CD1c-positive myeloid dendritic cell (primary cell): ENCODE measurements at regions not wholly inside any gene's neighbourhood (a gene's known extent, or its start where the extent isn't known, plus 50 kb on each side); places are given as distances from the start of the nearest gene placed in this dataset.
"Not testable (repeated sequence)": the region's sequence is repeated elsewhere in the genome, so short reads cannot be mapped to it uniquely, and the experiment has no call there.

Experiments used
- DNase-seq: peaks from one replicate; pipeline ENCODE4 v3.0.0-alpha.2; 2016; ENCODE audit errors: extremely low spot score

- no peak for DNase-seq
These were observed 1459.5 kb upstream of the PCDH20 start for GRCh38 chr13:62875118-62875640.

GRCh38 chr13:62850331-62850730 lies 1434.7 kb upstream of the PCDH20 start:
- DNase-seq = no peak

GRCh38 chr13:62847520-62847919 lies 1431.9 kb upstream of the PCDH20 start:
- no peak for DNase-seq

GRCh38 chr13:62846302-62846701 lies 1430.7 kb upstream of the PCDH20 start:
- no peak for DNase-seq

GRCh38 chr13:62839338-62839737 lies 1423.7 kb upstream of the PCDH20 start:
- DNase-seq = no peak

- no peak for DNase-seq
These were observed 1423.3 kb upstream of the PCDH20 start for GRCh38 chr13:62838929-62839328.

- no peak for DNase-seq
These were observed 1422.2 kb upstream of the PCDH20 start for GRCh38 chr13:62837895-62838294.

- DNase-seq = no peak
These were observed 1413.8 kb upstream of the PCDH20 start for GRCh38 chr13:62829486-62829885.

GRCh38 chr13:62799931-62800436 lies 1384.3 kb upstream of the PCDH20 start:
- no peak for DNase-seq

GRCh38 chr13:62799038-62799535 lies 1383.4 kb upstream of the PCDH20 start:
- DNase-seq = no peak

- no peak for DNase-seq
These were observed 1378.2 kb upstream of the PCDH20 start for GRCh38 chr13:62793850-62794249.

- no peak for DNase-seq
These were observed 1366.2 kb upstream of the PCDH20 start for GRCh38 chr13:62781866-62782265.

- no peak for DNase-seq
These were observed 1363.5 kb upstream of the PCDH20 start for GRCh38 chr13:62779161-62779560.

- DNase-seq = no peak
These were observed 1351.8 kb upstream of the PCDH20 start for GRCh38 chr13:62767473-62767872.

- DNase-seq = no peak
These were observed 1345.1 kb upstream of the PCDH20 start for GRCh38 chr13:62760724-62761123.

- DNase-seq = no peak
These were observed 1332.0 kb upstream of the PCDH20 start for GRCh38 chr13:62747629-62748028.

- DNase-seq = no peak
These were observed 1331.5 kb upstream of the PCDH20 start for GRCh38 chr13:62747152-62747551.

- DNase-seq = not testable (repeated sequence)
These were observed 1314.1 kb upstream of the PCDH20 start for GRCh38 chr13:62729746-62730145.

- DNase-seq = no peak
These were observed 1306.2 kb upstream of the PCDH20 start for GRCh38 chr13:62721893-62722292.

- DNase-seq = not testable (repeated sequence)
These were observed 1296.3 kb upstream of the PCDH20 start for GRCh38 chr13:62711948-62712347.

GRCh38 chr13:62710787-62711186 lies 1295.1 kb upstream of the PCDH20 start:
- DNase-seq = no peak

- DNase-seq = no peak
These were observed 1290.4 kb upstream of the PCDH20 start for GRCh38 chr13:62706048-62706447.

- DNase-seq = no peak
These were observed 1289.2 kb upstream of the PCDH20 start for GRCh38 chr13:62704875-62705274.

GRCh38 chr13:62702502-62702901 lies 1286.9 kb upstream of the PCDH20 start:
- no peak for DNase-seq
